ENCODE measurements at regions not wholly inside any gene's neighbourhood (a gene's known extent, or its start where the extent isn't known, plus 50 kb on each side); places are given as distances from the start of the nearest gene placed in this dataset.
"Not testable (repeated sequence)": the region's sequence is repeated elsewhere in the genome, so short reads cannot be mapped to it uniquely, and the experiment has no call there.

- DNase-seq (ENCODE audit: low read depth): no peak
Observed at GRCh38 chr16:59614466-59615240, 880.5 kb upstream of the GOT2 start.

DNA sequence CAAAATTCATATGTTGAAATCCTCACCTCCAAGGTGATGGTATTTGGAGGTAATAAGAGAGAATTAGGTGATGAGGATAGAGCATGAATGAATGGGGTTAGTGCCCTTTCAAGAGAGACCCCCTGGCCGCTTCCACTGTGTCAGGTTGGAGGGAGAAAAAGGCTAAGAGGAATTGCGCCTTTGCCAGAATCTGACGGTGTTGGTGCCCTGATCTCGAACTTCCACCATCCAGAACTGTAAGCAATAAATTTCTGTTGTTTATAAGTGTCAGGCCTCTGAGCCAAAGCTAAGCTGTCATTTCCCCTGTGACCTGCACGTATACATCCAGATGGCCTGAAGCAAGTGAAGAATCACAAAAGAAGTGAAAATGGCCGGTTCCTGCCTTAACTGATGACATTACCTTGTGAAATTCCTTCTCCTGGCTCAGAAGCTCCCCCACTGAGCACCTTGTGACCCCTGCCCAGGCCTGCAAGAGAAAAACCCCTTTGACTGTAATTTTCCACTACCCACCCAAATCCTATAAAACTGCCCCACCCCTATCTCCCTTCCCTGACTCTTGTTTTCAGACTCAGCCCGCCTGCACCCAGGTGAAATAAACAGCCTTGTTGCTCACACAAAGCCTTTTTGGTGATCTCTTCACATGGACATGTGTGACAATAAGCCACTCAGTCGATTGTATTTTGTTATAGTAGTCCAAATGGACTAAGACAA is 878.9 kb upstream of the GOT2 start:
- DNase-seq (ENCODE audit: low read depth): not testable (repeated sequence)

DNA sequence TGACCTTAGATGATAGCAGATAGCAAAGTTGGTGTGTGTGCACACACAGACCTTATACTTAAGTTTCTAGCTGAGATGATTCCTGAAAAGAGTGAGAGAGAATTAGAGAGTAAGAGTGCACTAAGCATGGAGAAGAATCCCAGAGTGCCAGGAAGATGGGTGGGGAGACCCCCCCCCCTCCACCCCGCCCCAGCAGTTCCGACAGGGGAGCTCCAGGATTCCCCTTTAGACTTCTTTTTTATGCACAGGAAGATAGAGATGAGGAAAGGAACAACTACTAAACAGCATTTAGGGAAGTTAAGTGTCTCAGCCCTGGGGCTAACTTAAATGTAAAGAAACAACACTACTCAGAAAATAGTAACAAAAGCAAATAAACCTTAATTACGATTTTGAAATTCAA is 878.0 kb upstream of the GOT2 start:
- no peak for DNase-seq (ENCODE audit: low read depth)

GRCh38 chr16:59611556-59611955 is 877.4 kb upstream of the GOT2 start:
- no peak for DNase-seq (ENCODE audit: low read depth)

DNA sequence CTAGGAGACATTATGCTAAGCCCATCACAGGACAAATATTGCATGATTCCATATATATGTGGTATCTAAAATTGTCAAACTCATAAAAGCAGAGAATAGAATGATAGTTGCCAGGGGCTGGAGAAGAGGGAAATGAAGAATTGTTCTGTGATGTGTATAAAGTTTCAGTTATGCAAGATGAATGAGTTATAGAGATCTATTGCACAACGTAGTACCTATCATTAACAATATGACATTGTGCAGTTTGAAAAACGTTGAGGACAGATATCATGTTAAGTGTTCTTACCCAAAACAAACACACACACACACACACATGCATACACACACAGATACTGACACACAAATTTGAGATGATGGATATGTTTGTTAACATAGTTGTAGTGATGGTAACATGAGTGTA is 871.6 kb upstream of the GOT2 start:
- no peak for DNase-seq (ENCODE audit: low read depth)

DNA sequence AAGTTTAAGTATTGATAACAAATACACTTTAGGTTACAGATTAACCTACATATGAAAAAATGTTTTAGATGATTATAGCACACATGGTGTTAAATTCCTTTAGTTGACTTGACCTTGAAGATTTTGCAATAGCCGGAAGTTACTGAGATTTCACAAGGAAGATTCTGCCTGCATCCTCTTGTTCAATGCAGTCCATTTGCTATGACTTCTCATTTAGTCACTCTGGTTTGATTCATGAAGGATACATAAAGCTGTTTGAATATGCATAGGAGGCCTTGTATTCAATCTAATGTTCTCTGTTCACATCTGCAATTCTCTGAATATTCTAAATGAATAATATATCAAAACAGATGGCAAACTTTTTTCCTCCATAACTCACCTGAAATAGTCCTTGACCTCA is 870.2 kb upstream of the GOT2 start:
- no peak for DNase-seq (ENCODE audit: low read depth)

DNA sequence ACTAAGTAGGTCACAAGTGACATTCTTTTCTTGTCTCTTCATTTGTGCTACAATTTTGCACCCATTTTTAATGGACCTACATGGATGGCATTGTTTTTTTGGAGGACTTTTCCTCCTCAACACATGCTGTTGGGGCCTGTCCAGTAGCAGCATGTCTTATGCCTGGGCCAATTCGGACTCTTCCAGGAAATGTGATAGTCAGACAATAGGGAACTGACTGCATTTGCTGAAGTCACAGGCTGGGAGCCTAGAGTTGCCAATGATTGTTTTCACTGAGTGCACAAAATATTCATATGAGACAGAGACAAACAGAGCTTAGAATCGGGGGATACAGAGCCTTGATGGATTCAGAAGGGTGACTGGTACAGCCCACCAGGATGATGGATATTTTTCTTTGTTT is 867.3 kb upstream of the GOT2 start:
- no peak for DNase-seq (ENCODE audit: low read depth)

DNA sequence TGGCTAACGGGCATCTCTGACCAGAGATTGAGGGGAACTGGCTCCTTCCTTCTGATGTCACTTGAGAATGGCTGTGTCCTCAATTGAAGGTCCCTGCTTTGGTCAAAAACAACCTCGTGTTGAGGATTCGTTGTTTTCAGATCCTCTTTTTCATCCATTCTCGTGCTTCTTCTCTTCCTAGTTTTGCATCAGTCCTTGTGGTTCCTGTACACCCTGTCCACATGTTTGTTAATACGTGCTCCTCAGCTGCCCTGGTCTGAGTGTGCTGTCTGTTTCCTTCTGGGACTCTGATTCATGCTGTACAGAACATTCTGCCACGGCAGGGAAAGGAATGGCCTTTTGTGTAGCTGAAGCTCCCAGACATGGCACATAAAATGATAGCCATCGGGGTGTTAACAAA is 863.2 kb upstream of the GOT2 start:
- DNase-seq (ENCODE audit: low read depth): no peak

DNA sequence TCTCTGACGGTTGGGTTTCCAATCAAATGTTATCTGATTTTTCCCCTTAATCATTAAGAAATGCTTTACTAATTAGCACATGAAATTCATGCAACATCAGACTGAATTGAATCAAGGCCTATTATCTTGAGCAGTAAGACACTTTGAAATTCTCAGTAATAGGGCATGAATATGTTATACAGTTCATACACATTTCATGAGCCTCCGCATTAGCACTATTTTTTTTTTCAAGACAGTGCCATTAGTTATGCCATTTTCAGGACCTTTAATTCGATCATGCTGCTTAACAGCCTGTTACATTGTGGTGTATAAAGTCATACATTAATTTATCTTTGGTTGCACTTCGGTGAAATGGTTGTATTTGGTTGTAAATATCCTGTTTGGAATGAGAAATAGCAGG is 862.6 kb upstream of the GOT2 start:
- no peak for DNase-seq (ENCODE audit: low read depth)

- peak; percentile 75 for DNase-seq (ENCODE audit: low read depth)
Observed at GRCh38 chr16:59593194-59593661, 859.1 kb upstream of the GOT2 start.

DNA sequence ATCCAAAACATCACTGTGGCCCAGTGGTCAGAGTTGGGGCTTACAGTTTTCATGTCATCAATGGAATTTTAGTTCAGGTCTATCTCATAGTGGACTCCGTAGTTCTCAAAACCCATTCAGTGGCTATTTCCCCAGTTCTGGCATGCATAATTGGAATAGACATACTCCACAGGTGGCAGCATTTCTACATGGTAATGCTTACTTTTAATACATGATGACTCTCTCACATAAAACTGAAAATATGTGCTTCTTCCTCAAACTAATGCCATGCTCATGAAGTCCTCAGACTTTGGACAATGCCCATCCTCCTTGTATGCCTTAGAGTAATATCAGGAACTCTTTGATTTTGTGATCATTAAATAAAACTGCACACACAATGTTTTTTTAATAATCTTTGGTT is 857.4 kb upstream of the GOT2 start:
- no peak for DNase-seq (ENCODE audit: low read depth)

DNA sequence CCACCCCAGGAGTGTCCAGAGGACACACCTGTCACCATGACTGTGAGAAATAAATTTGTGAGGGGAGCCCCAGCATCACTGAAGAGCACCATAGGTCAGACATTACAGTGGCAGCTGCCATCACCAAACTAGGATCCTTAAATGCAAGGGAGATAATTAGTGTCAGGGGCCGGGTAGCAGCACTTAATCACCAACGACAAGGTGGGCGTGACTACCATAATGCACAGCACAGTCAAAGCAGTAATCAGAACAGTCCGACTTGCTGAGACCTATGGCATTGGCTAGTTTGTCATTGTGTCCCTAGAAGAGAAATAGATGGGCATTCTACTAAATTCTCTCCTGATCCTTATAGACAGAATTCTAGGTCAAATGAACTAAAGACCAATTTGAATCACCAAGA is 856.7 kb upstream of the GOT2 start:
- DNase-seq (ENCODE audit: low read depth): no peak

GRCh38 chr16:59586331-59586730 is 852.2 kb upstream of the GOT2 start:
- no peak for DNase-seq (ENCODE audit: low read depth)

- DNase-seq (ENCODE audit: low read depth): no peak
Observed at GRCh38 chr16:59574296-59574695, 840.2 kb upstream of the GOT2 start.

DNA sequence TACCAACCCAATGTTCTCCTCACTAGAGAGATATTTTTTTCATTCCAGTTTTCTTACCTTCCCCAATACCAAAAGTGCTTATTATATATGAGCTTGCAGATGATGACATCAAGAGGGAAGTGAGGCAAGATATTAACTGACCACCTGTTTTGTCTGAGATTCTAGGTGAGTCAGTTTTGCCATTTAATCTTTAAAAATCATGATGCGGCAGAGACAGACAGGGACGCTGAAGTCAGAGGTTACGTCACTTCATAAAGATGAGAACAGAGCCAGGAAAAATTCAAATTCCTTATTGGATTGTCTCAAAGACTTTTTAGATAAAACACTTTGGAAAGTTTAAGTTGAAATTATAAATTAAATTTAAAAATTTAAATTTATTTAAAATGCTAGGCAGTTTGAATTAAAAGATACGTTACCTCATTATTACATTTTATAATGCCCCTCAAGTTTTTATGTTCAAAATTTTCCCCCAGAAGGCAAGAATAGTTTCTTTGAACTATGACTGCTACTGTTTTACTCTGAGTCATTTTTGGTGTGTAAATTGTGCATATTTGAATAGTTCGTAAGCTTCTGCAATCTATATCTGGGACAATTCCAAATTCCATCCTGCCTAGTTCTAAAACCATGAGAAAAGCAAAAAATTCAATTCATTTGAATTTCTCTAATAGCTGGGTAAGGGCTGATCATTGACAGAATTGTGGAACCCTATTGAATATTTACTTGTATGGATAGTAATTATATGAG is 839.6 kb upstream of the GOT2 start:
- DNase-seq (ENCODE audit: low read depth): peak; percentile 87

GRCh38 chr16:59567496-59567895 is 833.4 kb upstream of the GOT2 start:
- DNase-seq (ENCODE audit: low read depth): no peak

DNA sequence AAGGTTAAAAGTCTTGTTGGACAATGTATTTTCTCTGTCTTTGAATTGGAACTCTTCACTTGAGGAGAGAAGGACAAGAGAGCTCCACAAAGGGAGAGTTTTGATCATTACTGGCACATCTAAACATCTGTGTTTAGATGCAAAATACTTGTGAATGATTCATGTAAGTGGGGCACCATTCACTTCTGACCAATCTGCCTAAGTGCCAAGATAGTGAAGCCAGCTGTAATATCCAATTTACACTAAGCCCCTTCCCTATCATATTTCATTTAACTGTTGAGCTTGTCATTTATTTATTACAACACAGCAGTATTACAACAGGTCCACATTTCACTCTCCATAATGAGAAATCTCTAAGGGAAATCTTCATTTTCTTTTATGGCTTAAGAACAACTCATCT is 832.3 kb upstream of the GOT2 start:
- no peak for DNase-seq (ENCODE audit: low read depth)

DNA sequence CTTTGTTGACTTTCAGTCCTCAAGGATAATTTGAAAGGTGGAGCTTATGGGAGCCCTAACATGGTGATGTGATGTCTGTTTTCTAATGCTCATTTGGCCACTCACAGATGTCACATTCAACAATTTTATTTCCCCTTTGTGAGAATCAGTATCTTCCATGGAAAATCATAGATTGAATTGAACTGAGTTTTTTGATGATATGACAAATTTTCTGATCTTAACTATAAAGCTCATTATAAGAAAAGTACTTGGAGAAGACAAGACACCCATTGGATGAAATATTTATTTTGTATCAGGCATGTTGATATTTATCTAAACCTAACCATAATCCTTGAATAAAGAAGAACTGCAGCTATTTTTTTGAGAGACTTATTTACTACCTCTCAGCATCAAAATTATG is 824.6 kb upstream of the GOT2 start:
- no peak for DNase-seq (ENCODE audit: low read depth)

DNA sequence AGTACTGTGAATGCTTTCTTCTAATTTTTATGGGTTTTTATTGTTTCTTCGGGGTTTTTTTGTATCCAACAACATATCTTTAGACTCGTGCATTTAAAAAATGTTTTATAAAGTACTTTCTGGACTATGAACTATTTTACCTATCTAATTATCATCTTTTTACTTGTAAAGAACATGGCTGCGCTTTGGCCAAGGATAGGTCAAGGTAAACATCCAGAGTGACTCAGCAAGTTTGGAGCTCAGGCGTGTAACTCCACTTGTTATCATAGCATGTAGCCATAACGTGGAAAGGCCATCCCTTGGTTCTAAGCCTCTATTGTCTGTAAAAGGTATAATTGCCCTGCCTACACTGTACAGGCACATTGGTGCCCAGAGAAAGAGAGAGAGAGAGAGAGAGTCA is 818.0 kb upstream of the GOT2 start:
- DNase-seq (ENCODE audit: low read depth): no peak

GRCh38 chr16:59545721-59546120 is 811.6 kb upstream of the GOT2 start:
- DNase-seq (ENCODE audit: low read depth): no peak

GRCh38 chr16:59543641-59544040 is 809.5 kb upstream of the GOT2 start:
- DNase-seq (ENCODE audit: low read depth): peak; percentile 73

DNA sequence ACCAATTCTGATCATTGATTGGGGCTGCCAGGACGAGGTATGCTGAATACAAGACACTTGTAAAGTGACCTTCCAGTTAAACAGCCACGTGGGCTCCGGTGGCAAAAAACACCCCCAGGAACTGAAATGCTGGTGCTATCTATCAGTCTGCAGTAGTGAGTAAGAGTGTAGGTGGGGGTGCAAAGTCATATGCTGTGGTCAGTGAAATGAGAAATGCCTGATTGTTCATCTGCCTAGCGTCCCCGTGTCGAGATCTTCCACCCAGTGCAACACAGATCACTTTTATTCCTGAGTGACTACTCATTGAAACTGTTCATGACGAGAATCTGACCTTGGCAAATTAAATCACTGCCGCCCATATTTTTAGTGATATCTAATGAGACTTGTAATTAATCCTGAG is 806.5 kb upstream of the GOT2 start:
- DNase-seq (ENCODE audit: low read depth): no peak

- no peak for DNase-seq (ENCODE audit: low read depth)
Observed at GRCh38 chr16:59535298-59535697, 801.2 kb upstream of the GOT2 start.
